HG03342 (cell line): ENCODE measurements at regions not wholly inside any gene's neighbourhood (a gene's known extent, or its start where the extent isn't known, plus 50 kb on each side); places are given as distances from the start of the nearest gene placed in this dataset.
"Not testable (repeated sequence)": the region's sequence is repeated elsewhere in the genome, so short reads cannot be mapped to it uniquely, and the experiment has no call there.

Experiments used
- ATAC-seq: cut with Tn5 transposase; IDR thresholded peaks from one replicate; pipeline ENCODE4 v1.9.1; 2021; ENCODE audit warnings: mild to moderate bottlenecking, moderate library complexity; ENCODE audit not compliant: unreplicated experiment

DNA sequence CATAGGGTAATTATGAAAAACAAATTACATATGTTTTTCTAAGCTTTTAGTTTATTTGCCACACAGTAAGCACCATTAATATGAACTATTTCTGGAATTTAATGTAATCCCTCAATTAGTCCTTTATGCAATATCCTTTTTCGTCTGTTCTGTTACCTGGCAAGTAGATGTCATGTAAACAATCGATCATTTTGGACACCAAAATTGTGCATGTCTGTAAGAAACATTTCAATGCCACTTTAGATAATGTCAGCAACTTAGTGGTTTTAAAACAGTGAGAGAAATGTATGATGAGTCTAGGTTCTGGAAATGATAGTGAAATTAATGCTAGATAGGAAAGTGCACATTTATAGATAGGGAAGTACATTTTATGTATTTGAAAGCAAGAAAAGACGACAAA, 986.6 kb downstream of the ZPLD1 start:
- no peak for ATAC-seq

DNA sequence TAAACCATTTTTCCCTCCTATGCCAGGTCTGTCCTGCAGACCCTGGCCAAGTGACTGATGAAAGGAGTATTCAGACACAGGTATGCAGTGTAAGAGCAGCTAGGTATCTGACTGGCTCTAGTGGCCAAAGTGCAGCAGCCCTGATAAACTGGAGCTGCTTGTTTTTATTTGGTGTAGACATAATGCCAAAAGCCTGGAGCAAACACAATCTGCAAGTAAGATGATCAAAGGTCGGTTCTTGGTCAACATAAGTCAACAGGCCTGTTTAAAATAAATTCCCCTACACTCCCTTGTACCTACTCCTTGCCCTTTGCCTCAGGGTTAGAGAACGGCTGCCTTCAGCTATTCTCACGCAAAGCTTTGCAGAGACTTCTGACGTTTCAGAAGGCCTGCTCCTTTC, 1003.1 kb downstream of the ZPLD1 start:
- ATAC-seq, result no peak

DNA sequence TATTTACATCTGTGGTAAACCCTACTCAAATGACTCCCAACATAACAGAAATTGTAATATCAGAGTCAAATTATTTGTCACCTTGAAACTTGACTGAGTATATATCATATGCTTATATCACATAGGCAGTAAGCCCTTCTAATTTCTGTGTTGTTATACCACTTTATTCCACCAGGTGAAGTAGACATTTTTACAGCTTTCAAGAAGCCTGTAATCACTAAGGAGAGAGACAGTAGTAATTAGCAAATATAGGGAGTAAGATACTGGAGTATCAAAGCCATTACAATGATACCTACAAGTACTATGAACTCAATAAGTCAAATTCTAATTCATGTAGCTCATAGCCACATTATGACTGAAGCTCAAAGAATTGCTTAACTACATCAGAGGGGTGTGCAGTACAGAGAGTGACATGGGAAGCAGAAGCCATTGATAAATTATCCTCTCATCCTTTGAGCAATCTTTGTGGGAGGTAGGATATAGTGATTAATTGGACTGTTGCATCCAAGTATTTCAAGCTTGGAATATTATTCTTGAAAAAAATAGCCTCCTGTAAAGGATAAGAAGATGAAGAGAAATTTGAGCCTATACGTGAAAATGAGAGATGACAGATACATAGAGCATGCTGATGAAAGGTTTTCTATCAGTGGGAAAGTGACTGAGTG, 1005.9 kb downstream of the ZPLD1 start:
- ATAC-seq, result peak; percentile 86

DNA sequence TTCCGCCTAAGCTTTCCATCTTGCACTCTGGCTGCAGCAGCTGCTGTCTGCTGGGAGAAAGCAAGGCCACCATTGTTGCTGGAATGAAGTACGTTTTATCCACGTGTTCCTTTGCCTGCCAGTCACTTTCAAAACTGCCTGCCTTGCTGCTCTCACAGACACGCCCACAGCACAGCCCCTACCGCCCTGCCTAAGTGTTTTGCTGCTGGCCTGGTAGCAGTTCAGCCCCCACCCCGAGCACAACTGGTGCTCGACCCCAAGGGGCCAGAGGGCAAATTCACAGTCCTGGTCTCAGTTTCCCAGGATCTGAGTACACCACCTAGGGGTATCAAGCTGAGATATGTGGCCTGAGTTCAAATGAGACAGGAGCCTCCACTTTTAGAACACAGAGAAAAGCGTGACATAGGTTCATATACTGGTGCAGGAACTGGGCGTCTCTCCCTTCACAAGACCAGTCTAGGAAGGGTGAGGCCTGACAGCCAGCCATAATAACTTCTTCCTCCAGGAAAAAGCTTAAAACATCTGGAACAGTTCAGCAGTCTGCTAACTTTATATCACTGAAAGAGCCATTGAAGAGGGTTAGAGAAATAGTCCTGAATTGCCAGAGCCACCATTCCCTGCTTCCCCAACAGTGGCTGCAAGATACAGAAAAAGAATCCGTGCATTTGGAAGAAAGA, 1012.3 kb downstream of the ZPLD1 start:
- no peak for ATAC-seq

DNA sequence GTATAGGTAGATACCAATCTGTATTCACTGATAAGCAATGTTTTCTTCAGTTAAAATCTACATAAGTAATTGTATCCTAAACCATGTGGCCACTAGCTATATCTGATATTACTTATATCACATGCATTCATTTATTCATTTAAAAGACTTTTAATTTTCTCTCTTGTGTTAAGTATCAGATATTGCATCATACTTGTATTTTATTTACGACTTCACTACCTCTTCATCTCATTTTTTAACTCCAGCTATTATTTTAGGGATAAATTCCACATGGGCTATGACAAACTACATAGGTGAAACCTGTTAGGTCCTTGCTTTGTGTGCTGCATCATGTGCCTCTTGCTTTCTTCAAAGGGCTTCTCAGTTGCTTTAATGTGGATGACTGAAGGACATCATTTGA, 1018.3 kb downstream of the ZPLD1 start:
- ATAC-seq, result no peak

DNA sequence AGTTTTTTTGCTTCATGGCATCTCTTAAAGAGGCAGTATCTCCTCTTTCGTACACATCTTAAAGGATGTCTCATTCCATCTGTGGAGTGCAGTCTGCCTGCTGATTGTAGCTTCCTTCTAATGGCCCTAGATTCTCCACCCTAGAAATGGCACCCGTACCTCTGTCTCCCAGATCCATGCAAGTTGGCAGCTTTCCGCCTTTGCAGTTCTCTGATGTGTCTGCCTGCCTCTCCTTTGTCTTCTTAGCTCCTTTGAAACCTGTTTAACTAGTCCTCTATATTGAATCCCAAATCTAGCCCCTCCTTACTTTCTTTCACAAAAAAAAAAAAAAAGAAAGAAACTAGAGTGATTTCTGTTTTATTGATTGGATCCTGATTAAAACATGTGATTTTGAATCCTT, 1025.0 kb downstream of the ZPLD1 start:
- ATAC-seq, result no peak

DNA sequence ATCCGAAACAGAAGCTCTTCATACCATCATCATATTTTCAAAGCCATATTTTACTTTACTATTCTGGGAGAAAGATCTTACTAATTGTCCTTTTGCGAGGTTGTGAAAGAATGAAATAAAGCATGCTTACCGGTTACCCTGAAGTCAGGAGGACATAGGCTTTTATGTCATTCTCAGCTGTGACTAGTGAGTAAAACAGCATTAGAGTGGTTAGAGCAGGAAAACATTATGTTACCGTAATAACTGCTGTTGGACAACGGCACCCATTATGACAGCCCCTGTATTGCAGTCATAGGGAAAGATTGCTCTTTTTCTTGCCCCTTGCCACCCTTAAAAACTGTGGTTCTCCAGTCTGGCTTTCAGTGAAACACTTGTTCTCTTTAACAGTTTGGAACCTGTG, 1035.7 kb downstream of the ZPLD1 start:
- no peak for ATAC-seq

DNA sequence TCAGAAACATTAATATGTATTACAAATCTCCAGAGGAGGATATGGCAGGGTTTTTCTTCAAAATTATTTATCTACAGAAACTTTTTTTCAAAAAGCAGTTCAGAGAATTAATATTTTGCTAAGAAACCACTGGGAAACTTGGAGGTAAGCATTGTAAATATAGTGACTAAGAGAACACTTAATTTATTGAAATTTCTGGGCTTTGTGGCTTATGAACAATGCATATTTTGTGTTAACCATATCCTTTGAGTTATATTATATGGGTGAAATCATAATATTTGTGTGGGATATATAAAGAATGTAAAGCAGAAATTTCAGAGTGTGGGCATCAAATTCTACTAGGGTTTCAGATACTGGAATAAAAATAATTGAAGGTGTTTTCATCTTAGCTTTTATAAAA, 1059.2 kb downstream of the ZPLD1 start:
- no peak for ATAC-seq

DNA sequence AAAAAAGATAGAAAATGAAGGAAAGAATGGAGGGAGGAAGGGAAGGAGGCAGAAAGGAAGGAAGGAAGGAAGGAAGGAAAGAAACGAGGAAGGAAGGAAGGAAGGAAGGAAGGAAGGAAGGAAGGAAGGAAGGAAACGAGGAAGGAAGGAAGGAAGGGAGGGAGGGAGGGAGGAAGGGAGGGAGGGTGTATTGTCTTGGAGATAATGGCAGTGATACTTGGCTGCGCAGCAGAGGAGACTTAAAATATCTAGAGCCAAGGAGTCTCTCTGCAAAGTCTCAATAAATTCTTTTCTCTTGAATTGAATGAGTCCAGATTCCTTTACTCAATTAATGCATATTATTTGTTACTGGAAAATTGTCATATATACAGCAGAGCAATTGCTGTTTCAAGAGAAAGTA, 1059.7 kb downstream of the ZPLD1 start:
- no peak for ATAC-seq

DNA sequence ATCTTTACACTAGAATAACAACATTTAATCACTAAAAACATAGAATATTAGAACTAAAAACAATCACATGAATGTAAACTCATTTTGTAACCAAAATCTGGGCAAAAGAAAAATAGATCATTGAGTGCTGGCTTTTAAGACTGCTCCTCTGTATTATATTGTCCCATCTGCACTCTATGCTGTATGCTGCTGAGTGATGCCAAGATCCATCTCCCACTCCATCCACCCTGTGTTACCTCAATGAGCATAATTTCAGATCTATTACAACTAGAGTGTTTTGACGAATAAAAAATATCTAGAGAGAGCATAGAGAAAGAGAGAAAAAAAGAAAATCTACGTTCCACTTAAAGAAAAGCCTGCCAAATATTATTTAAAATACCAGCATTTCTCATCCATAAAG, 1060.4 kb downstream of the ZPLD1 start:
- ATAC-seq, result no peak

DNA sequence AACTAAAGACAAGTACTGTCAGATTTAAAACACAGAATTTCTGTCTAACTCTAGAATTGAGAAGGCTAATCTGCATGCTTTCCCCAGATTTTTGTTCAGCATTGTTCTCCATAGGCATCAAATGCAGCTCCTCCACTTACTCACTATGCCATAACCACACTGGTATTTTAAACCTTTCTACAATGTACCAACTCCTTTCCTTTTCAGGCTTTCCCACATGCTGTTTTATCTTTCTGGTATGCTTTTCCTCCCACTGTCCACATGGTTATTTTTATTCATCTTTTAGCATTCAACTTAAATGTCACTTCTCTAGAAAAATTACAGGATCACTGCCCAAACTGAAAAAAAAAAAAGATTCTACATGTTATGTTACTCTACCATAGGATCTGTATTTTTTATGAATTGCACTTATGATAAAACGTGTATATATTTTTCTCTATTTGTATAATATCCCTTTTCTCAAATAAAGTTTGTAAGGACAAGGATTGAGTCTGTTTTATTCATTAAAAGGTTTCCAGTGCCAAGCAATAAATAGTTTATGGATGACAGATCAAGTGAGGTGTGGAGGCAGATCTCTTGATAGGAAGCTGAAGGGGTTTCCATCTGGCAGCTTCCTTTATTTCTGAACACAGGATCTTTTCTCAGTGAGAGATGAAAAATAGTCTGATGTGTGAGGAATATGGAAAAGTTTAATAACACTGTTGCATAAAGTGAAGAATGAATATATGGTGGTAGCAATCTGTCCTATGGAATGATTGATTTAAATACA, 1064.5 kb downstream of the ZPLD1 start:
- no peak for ATAC-seq

DNA sequence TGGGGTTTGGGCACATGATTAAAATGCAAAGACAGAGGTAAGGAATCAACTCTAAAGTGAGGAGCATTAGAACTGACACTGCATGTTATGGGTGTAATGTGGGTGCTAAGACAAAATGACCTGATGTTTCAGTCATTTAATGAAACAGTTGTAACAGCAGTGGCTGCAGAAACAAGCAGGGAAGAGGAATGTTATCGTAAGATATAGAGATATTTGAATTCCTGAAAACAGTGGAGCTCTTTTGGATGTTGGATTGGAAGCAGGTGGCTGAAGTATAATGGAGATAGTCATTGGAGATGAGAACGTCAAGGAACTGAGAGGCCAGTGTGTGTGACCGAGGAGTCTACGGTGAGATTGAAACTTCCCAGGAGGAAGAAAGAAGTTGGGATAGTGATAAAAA, 1065.2 kb downstream of the ZPLD1 start:
- ATAC-seq, result no peak

DNA sequence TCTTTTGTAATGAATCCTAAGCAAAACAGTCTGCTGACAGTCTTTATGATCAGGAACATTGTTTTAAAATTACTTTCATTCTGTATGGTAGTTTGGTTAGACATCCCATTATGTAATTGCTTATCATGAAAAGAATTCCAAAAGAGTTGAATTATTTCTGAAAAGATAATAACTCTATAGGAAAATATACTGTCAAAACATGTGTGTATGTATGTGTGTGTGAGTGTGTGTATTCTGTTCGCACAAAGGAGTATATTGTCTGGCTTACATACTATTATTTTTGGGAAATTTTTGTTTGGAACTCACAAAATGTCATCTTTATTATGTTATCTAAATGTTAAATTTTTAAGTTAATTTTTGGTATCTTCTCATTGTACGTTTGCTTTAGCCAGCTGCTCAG, 1075.9 kb downstream of the ZPLD1 start:
- no peak for ATAC-seq

DNA sequence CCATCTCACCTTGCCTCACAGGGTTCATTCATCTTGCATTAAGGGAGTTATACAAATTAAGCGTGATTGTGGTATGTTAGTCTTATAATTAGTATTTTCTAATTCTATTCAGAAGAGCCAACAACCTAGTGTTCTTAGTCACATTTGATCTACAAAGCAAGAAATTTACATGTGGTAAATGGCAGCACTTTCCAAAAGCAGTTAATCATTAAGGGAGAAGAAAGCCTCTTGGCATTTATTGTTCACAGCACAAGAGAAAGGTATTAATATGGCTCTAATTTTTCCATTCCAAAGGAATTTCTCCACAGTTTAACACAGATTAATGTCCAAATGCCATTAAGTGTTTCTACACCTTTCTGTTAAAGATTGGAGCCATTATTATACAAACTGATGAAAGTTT, 1077.1 kb downstream of the ZPLD1 start:
- peak; percentile 72 for ATAC-seq

DNA sequence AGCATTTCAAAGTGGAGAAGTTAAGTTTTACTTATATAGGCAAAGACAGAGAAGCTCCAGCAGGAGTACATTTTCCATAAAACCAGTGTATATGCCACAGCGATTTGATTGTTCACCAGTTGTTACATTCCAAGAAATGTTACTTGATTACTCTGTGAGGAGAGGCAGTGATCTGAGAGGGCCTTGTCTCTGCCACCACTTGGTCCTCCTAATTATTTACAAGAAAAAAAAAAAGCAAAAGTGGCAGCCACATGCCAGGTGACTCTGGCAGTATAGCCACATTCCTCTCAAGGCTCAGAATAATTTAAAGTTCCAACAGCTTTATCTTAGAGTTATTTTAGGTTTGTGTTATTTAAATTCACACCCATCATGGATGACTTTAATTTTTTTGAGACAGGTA, 1077.8 kb downstream of the ZPLD1 start:
- ATAC-seq, result no peak

DNA sequence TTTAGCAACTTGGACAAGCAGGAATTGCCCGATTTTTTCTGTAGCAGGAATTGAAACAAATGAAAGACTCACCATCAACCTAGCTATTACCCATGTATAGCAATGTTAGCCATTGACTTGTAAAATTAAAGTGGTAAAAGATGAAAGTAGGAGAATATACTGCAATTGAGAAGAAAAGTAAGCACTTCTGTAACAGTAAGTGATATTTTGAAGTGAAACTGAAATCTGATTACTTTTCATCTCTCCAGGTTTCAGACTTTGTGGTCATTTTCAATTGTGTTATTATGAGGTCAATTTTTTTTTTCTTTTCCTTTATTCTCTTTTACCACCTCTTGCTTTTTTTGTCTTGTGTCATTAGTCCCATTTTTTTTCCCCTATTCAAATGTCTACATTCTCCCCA, 1078.2 kb downstream of the ZPLD1 start:
- peak; percentile 42 for ATAC-seq

DNA sequence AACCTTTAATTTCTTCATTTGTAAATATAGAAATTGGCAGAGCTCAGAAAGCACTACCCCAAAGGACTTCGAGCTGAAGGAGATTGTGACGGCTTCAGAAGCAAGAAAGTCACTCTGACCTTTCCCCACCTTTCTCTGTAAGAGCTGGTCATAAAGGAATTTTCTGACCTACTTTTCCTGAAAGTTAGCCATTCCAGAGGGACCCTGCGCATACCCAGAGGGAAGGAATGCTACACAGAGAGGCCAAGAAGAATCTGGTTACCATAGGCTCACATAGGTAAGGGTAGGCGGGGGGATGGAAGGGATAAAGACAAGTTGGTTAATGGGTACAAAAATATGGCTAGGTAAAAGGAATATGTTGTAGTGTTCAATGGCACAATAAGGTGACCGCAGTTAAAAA, 1080.3 kb downstream of the ZPLD1 start:
- no peak for ATAC-seq

DNA sequence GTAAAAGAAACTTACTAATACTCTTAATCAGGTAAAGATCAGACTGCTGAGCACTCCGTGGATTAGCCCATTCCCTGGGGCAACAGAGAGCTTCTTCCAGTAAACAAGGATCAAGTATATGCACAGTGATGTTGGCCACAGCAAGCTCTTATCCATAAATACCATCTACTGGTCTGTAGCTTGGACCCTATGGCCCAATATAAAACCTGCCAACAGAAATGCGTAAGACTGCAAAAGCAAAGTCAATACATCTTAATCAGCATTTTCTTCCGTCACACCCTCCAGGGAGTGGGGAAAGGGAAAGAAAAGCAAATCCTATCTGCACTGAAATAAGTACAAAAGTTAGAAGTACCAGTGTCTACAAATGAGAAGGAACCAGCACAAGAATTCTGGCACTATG, 1082.1 kb downstream of the ZPLD1 start:
- ATAC-seq, result no peak

DNA sequence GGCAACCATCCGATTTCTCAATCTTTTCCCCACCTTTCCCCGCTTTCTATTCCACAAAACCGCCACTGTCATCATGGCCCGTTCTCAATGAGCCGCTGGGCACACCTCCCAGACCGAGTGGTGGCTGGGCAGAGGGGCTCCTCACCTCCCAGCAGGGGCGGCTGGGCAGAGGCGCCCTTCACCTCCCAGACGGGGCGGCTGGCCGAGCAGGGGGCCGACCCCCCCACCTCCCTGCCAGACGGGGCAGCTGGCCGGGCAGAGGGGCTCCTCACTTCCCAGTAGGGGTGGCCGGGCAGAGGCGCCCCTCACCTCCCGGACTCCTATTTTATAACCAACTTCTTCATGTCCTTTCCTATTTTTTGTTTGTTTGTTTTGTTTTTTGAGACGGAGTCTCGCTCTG, 1096.5 kb downstream of the ZPLD1 start:
- ATAC-seq, result not testable (repeated sequence)

DNA sequence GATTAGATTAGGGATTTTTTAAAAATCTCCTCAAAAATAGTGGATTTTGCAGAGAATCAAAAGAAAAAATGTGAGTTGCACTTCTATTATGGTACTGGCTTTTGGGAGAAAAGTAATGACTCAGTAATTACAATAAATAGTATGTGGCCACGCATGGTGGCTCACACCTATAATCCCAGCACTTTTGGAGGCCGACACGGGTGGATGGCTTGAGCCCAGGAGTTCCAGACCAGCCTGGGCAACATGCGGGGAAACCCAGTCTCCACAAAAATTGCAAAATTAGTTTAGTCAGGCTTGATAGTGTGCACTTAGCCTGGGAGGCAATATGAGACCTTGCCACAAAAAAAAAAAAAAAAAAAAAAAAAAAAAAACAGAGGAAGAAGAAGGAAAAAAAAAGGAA, 1098.2 kb downstream of the ZPLD1 start:
- no peak for ATAC-seq

DNA sequence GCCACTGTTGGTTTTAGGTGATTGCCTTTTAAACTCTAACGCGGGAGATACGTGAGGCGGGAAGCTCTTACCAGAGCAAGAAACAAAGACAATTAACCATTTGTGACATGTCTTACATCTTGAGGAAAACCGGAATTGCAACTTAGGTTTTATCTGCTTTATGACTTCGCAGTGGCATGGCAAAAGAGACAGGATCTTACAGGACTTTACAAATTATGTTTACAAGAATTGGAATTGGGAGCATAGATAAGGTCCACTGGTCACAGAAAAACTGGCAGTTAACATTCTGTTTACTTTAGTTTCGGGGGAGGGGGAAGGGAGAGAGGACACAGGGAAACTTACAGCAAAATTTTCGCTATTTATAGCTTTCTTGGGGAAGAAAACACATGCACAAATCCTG, 1119.6 kb downstream of the ZPLD1 start:
- no peak for ATAC-seq

DNA sequence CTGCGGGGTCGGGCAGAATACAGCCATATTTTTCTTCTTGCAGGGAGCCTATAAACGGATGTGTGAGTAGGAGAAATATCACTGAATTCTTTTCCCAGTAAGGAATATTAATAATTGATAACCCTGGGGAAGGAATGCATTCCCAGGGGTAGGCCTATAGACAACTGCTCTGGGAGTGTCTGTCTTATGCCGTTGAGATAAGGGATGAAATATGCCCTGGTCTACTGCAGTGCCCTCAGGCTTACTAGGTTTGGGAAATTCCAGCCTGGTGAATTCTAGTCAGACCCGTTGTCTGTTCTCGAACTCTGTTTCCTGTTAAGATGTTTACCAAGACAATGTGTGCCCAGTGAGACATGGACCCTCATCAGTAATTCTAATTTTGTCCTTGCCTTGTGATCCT, 1129.3 kb downstream of the ZPLD1 start:
- ATAC-seq, result not testable (repeated sequence)
